Type B pancreatic cell (in vitro differentiated cells): ENCODE measurements at regions not wholly inside any gene's neighbourhood (a gene's known extent, or its start where the extent isn't known, plus 50 kb on each side); places are given as distances from the start of the nearest gene placed in this dataset.
A peak's percentile ranks its signal among the peaks of the same experiment; 100 is the strongest.

Experiments used
- DNase-seq: peaks from one replicate; pipeline ENCODE4 v3.0.0; 2021; ENCODE audit warnings: mixed read lengths; ENCODE audit not compliant: unreplicated experiment; ENCODE audit errors: extremely low spot score
- H3K27ac Mint-ChIP-seq: 2 replicates; pipeline ENCODE4 v1.8.0; 2021; ENCODE audit warnings: mild to moderate bottlenecking, mixed read lengths
- H3K27me3 Mint-ChIP-seq: 2 replicates; pipeline ENCODE4 v1.8.0; 2021; ENCODE audit warnings: mixed read lengths
- H3K36me3 Mint-ChIP-seq: 2 replicates; pipeline ENCODE4 v1.8.0; 2021; ENCODE audit warnings: mixed read lengths
- H3K4me1 Mint-ChIP-seq: one replicate; pipeline ENCODE4 v1.8.0; 2021; ENCODE audit warnings: mixed read lengths; ENCODE audit not compliant: unreplicated experiment
- H3K4me3 Mint-ChIP-seq: 2 replicates; pipeline ENCODE4 v1.8.0; 2021; ENCODE audit warnings: mild to moderate bottlenecking, mixed read lengths
- H3K9me3 Mint-ChIP-seq: 2 replicates; pipeline ENCODE4 v1.8.0; 2021; ENCODE audit warnings: mixed read lengths
- TF ChIP-seq, protein P1 (sequence below): fragments of 200-600 bp; sonication (generic); conservative IDR thresholded peaks from 2 replicates; pipeline ENCODE4 v1.5.0; 2021; ENCODE audit warnings: antibody characterized with exemption, mild to moderate bottlenecking

DNA sequence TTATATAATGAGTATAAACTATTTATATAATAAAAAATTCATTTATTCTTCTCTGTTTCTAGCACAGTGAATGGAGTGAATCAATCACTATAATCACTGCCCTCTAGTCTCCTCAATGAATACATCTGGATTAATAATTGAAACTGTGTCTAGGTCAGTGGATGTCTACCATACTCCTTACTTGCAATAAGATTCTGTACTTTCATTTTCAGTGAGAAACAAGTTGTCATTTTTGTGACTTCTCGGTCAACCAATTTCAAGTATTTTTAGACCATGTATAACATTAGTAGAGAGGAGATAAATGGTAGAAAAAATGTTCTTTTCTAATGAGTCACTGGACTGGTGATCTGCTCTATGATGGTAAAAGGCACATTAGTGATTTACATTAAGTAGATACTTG, 799.6 kb upstream of the CHAC2 start:
- Mint-ChIP-seq H3K27ac (no peak overlapping the region), H3K9me3 (no peaks in the 10 kb centered on the region), H3K4me1 (peaks cover 5% of the 10 kb centered on the region), H3K36me3 (no peaks in the 10 kb centered on the region), H3K27me3 (no peaks in the 10 kb centered on the region), H3K4me3 (no peak overlapping the region)
- TF ChIP-seq, protein P1, sequence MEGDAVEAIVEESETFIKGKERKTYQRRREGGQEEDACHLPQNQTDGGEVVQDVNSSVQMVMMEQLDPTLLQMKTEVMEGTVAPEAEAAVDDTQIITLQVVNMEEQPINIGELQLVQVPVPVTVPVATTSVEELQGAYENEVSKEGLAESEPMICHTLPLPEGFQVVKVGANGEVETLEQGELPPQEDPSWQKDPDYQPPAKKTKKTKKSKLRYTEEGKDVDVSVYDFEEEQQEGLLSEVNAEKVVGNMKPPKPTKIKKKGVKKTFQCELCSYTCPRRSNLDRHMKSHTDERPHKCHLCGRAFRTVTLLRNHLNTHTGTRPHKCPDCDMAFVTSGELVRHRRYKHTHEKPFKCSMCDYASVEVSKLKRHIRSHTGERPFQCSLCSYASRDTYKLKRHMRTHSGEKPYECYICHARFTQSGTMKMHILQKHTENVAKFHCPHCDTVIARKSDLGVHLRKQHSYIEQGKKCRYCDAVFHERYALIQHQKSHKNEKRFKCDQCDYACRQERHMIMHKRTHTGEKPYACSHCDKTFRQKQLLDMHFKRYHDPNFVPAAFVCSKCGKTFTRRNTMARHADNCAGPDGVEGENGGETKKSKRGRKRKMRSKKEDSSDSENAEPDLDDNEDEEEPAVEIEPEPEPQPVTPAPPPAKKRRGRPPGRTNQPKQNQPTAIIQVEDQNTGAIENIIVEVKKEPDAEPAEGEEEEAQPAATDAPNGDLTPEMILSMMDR, result no peak
- DNase-seq, result no peak

- Mint-ChIP-seq H3K4me3 (no peak overlapping the region), H3K36me3 (no peaks in the 10 kb centered on the region), H3K4me1 (no peaks in the 10 kb centered on the region), H3K27ac (no peak overlapping the region), H3K27me3 (no peaks in the 10 kb centered on the region), H3K9me3 (no peaks in the 10 kb centered on the region)
- TF ChIP-seq, protein P1, result no peak
- no peak for DNase-seq
Observed at GRCh38 chr2:52964916-52965530, 802.6 kb upstream of the CHAC2 start.

DNA sequence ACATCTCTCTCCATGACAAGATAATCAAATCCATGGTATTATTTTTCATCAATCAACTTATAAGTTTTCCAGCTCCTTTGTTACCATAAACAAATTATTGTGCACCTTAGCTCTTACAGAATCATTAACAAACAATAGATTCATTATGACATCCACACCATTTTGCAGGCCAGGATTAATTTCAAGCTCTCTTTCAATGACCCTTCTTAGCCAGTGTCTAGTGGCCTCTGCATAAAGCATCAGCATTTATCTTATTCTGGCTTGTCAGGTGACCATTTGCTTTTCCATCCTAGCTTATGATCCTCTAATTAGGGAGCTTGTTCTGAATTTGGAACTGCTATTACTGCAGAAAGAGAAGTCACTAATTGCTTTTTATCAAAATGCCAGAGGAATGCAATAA, 806.2 kb upstream of the CHAC2 start:
- no peaks in the 10 kb centered on the region for H3K36me3 Mint-ChIP-seq
- TF ChIP-seq, protein P1, result no peak
- no peaks in the 10 kb centered on the region for H3K4me1 Mint-ChIP-seq
- H3K9me3 Mint-ChIP-seq, result no peaks in the 10 kb centered on the region
- no peak for DNase-seq
- H3K27ac Mint-ChIP-seq, result no peak overlapping the region
- no peaks in the 10 kb centered on the region for H3K27me3 Mint-ChIP-seq
- no peak overlapping the region for H3K4me3 Mint-ChIP-seq

DNA sequence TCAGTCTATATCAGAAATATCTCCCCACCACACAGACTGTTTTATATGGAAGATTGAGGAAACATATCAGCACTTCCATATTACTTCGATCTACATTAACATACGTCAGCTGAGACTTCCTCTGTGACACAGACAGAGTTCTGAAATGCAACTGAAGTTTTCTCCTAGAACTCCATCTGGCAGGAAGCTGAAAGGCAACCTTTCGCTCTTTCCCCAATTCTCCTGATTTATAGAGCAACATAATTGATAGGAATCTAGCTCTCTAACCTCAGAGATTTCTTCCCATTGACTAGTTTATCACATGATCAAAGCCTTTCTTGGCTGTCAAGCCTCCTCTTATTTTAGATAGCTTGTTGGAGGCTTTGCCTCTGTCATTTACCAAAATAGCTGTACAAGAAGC, 806.7 kb upstream of the CHAC2 start:
- TF ChIP-seq, protein P1, result no peak
- Mint-ChIP-seq H3K9me3 (no peaks in the 10 kb centered on the region), H3K36me3 (no peaks in the 10 kb centered on the region), H3K4me3 (no peak overlapping the region), H3K4me1 (no peaks in the 10 kb centered on the region), H3K27me3 (no peaks in the 10 kb centered on the region), H3K27ac (no peak overlapping the region)
- no peak for DNase-seq

GRCh38 chr2:52959801-52960200, 807.8 kb upstream of the CHAC2 start:
- H3K9me3 Mint-ChIP-seq, result no peaks in the 10 kb centered on the region
- no peaks in the 10 kb centered on the region for H3K36me3 Mint-ChIP-seq
- no peak overlapping the region for H3K4me3 Mint-ChIP-seq
- DNase-seq, result no peak
- no peaks in the 10 kb centered on the region for H3K4me1 Mint-ChIP-seq
- no peaks in the 10 kb centered on the region for H3K27me3 Mint-ChIP-seq
- no peak overlapping the region for H3K27ac Mint-ChIP-seq
- TF ChIP-seq, protein P1, result no peak

- H3K4me3 Mint-ChIP-seq, result no peak overlapping the region
- H3K27ac Mint-ChIP-seq, result no peak overlapping the region
- TF ChIP-seq, protein P1, result peak; percentile 37
- H3K9me3 Mint-ChIP-seq, result no peaks in the 10 kb centered on the region
- DNase-seq, result no peak
- H3K4me1 Mint-ChIP-seq, result no peaks in the 10 kb centered on the region
- H3K27me3 Mint-ChIP-seq, result no peaks in the 10 kb centered on the region
- no peaks in the 10 kb centered on the region for H3K36me3 Mint-ChIP-seq
Observed at GRCh38 chr2:52956766-52957165, 810.8 kb upstream of the CHAC2 start.
